ENCODE measurements at regions not wholly inside any gene's neighbourhood (a gene's known extent, or its start where the extent isn't known, plus 50 kb on each side); places are given as distances from the start of the nearest gene placed in this dataset.

GRCh38 chr9:29968831-29969230 is 2395.6 kb upstream of the C9orf72 start:
- Histone ChIP-seq H3K27ac (ENCODE audit: extremely low read depth, low read depth, low read length) (no peak overlapping the region), H3K4me2 (ENCODE audit: insufficient read depth, low read length) (no peak overlapping the region), H3K4me3 (no peak overlapping the region), H4K20me1 (replicated peaks; ENCODE audit: control insufficient read depth, insufficient read depth, low read length) (no peaks in the 10 kb centered on the region), H3K27me3 (ENCODE audit: control insufficient read depth in 2 of 2, insufficient read depth in 2 of 2, low read length in 2 of 2) (no peaks in the 10 kb centered on the region), H3K9me3 (replicated peaks; ENCODE audit: control insufficient read depth, insufficient read depth, low read depth, low read length) (no peaks in the 10 kb centered on the region), H3K9me1 (ENCODE audit: control insufficient read depth, insufficient read depth, low read length) (no peaks in the 10 kb centered on the region), H2AFZ (ENCODE audit: low read depth, low read length) (no peak overlapping the region), H3K36me3 (ENCODE audit: control insufficient read depth, insufficient read depth, low read length) (no peaks in the 10 kb centered on the region), H3K9ac (ENCODE audit: insufficient read depth in 1 of 2, low read depth in 2 of 2, low read length in 2 of 2) (no peak overlapping the region), H3K4me1 (replicated peaks in 1 of 2; ENCODE audit: control insufficient read depth in 2 of 2, insufficient read depth in 2 of 2, low read length in 2 of 2) (no peaks in the 10 kb centered on the region), H3K79me2 (ENCODE audit: control insufficient read depth, insufficient read depth, low read length) (no peaks in the 10 kb centered on the region)
- intact Hi-C loops (cut with micrococcal nuclease): no loop called here
- no TSS peak for BruUV-seq (replicated peaks)
- CTCF ChIA-PET (ENCODE audit: low intra/inter-chr PET ratio): no interaction called here
- FAIRE-seq (no peak), ATAC-seq (no peak), DNase-seq (ENCODE audit: extremely low read depth in 1 of 4, low spot score in 3 of 4) (no peak)
- in situ Hi-C loops (cut with MboI): no loop called here
- no CpG with 5 or more reads among the region's 3 CpGs for WGBS (ENCODE audit: insufficient coverage, low coverage, missing lambda C conversion rate)
- no peak for TF ChIP-seq CBX5 (IDR thresholded peaks at IDR 0.05; ENCODE audit: borderline replicate concordance, low read depth)
- POLR2A ChIA-PET: no interaction called here

DNA sequence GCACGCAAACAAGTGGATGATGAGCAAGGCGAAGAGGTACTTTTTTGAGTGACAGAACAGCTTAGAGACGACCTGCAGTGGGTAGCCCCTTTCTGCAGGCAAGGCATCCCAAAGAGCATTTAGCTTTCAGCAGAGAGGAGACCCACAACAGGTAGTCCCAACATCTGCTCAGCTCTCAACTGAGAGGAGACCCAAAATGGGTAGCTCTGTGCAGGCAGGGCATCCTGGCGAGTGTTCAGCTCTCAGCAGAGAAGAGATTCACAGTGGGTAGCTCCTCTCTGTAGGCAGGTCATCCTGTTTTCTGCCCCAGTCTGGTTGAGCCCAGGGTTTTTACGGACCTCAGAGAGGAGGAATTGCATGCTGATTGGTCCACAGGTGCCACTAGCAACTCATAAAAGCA is 2396.1 kb upstream of the C9orf72 start:
- Histone ChIP-seq H3K36me3 (ENCODE audit: control insufficient read depth, insufficient read depth, low read length) (no peaks in the 10 kb centered on the region), H2AFZ (ENCODE audit: low read depth, low read length) (no peak overlapping the region), H3K27me3 (ENCODE audit: control insufficient read depth in 2 of 2, insufficient read depth in 2 of 2, low read length in 2 of 2) (no peaks in the 10 kb centered on the region), H3K27ac (ENCODE audit: extremely low read depth, low read depth, low read length) (no peak overlapping the region), H3K9ac (ENCODE audit: insufficient read depth in 1 of 2, low read depth in 2 of 2, low read length in 2 of 2) (no peak overlapping the region), H3K79me2 (ENCODE audit: control insufficient read depth, insufficient read depth, low read length) (no peaks in the 10 kb centered on the region), H4K20me1 (replicated peaks; ENCODE audit: control insufficient read depth, insufficient read depth, low read length) (no peaks in the 10 kb centered on the region), H3K4me3 (no peak overlapping the region), H3K4me2 (ENCODE audit: insufficient read depth, low read length) (no peak overlapping the region), H3K9me1 (ENCODE audit: control insufficient read depth, insufficient read depth, low read length) (no peaks in the 10 kb centered on the region), H3K9me3 (replicated peaks; ENCODE audit: control insufficient read depth, insufficient read depth, low read depth, low read length) (no peaks in the 10 kb centered on the region), H3K4me1 (replicated peaks in 1 of 2; ENCODE audit: control insufficient read depth in 2 of 2, insufficient read depth in 2 of 2, low read length in 2 of 2) (no peaks in the 10 kb centered on the region)
- POLR2A ChIA-PET: no interaction called here
- CTCF ChIA-PET (ENCODE audit: low intra/inter-chr PET ratio): no interaction called here
- ATAC-seq: no peak
- DNase-seq (ENCODE audit: extremely low read depth in 1 of 4, low spot score in 3 of 4): no peak
- no TSS peak for BruUV-seq (replicated peaks)
- no peak for TF ChIP-seq ZNF707 (CRISPR knock-in tag; conservative IDR thresholded peaks at IDR 0.05)
- TF ChIP-seq THRAP3 (IDR thresholded peaks at IDR 0.05; ENCODE audit: borderline replicate concordance): no peak
- no peak for TF ChIP-seq TCF7L2 (IDR thresholded peaks at IDR 0.05; ENCODE audit: low read depth, low read length)
- TF ChIP-seq HDAC6 (IDR thresholded peaks at IDR 0.05; ENCODE audit: low read depth, low read length): no peak
- TF ChIP-seq, protein P1, sequence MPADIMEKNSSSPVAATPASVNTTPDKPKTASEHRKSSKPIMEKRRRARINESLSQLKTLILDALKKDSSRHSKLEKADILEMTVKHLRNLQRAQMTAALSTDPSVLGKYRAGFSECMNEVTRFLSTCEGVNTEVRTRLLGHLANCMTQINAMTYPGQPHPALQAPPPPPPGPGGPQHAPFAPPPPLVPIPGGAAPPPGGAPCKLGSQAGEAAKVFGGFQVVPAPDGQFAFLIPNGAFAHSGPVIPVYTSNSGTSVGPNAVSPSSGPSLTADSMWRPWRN (IDR thresholded peaks at IDR 0.05; ENCODE audit: low read depth): no peak
- TF ChIP-seq, protein P2, sequence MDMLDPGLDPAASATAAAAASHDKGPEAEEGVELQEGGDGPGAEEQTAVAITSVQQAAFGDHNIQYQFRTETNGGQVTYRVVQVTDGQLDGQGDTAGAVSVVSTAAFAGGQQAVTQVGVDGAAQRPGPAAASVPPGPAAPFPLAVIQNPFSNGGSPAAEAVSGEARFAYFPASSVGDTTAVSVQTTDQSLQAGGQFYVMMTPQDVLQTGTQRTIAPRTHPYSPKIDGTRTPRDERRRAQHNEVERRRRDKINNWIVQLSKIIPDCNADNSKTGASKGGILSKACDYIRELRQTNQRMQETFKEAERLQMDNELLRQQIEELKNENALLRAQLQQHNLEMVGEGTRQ (CRISPR knock-in tag; IDR thresholded peaks at IDR 0.05): no peak
- no peak for TF ChIP-seq ZNF324 (CRISPR knock-in tag; IDR thresholded peaks at IDR 0.05)
- TF ChIP-seq SIRT6 (IDR thresholded peaks at IDR 0.05; ENCODE audit: low read depth, low read length): no peak
- TF ChIP-seq NFRKB (IDR thresholded peaks at IDR 0.05; ENCODE audit: low read depth): no peak
- TF ChIP-seq XRCC3 (IDR thresholded peaks at IDR 0.05): no peak
- TF ChIP-seq NFATC3 (IDR thresholded peaks at IDR 0.05): no peak
- no peak for TF ChIP-seq HNRNPH1 (optimal IDR thresholded peaks at IDR 0.05; ENCODE audit: low read depth, low read length)
- no peak for TF ChIP-seq POLR2G (IDR thresholded peaks at IDR 0.05; ENCODE audit: low read depth, low read length)
- TF ChIP-seq SREBF2 (CRISPR knock-in tag; IDR thresholded peaks at IDR 0.05): no peak
- TF ChIP-seq YY1 (IDR thresholded peaks at IDR 0.05; ENCODE audit: borderline replicate concordance in 1 of 3, control insufficient read depth in 1 of 3, extremely low read depth in 1 of 3, insufficient read depth in 3 of 3, insufficient read length in 1 of 3, insufficient replicate concordance in 2 of 3, low read depth in 1 of 3, low read length in 2 of 3): no peak
- intact Hi-C loops (cut with micrococcal nuclease) (no loop called here), in situ Hi-C loops (cut with MboI) (no loop called here)
- FAIRE-seq: no peak
- WGBS (ENCODE audit: insufficient coverage, low coverage, missing lambda C conversion rate): no CpG with 5 or more reads among the region's 5 CpGs

All from K562 (cell line).